Retinal pigment epithelial cell (primary cell): ENCODE measurements at regions not wholly inside any gene's neighbourhood (a gene's known extent, or its start where the extent isn't known, plus 50 kb on each side); places are given as distances from the start of the nearest gene placed in this dataset.
"Not testable (repeated sequence)": the region's sequence is repeated elsewhere in the genome, so short reads cannot be mapped to it uniquely, and the experiment has no call there.

ENCODE experiments used
- DNase-seq: peaks from one replicate; pipeline ENCODE4 v3.0.0-alpha.2; 2010; ENCODE audit warnings: low read depth
- H3K4me3 ChIP-seq: 2 replicates; pipeline ENCODE4 v1.5.1; 2011; ENCODE audit warnings: mild to moderate bottlenecking, low read length, control low read depth, moderate library complexity
- TF ChIP-seq, protein P1 (sequence below): conservative IDR thresholded peaks from 2 replicates; pipeline ENCODE4 v1.5.1; 2011; ENCODE audit warnings: low read depth, low read length, control low read depth, inconsistent platforms

DNA sequence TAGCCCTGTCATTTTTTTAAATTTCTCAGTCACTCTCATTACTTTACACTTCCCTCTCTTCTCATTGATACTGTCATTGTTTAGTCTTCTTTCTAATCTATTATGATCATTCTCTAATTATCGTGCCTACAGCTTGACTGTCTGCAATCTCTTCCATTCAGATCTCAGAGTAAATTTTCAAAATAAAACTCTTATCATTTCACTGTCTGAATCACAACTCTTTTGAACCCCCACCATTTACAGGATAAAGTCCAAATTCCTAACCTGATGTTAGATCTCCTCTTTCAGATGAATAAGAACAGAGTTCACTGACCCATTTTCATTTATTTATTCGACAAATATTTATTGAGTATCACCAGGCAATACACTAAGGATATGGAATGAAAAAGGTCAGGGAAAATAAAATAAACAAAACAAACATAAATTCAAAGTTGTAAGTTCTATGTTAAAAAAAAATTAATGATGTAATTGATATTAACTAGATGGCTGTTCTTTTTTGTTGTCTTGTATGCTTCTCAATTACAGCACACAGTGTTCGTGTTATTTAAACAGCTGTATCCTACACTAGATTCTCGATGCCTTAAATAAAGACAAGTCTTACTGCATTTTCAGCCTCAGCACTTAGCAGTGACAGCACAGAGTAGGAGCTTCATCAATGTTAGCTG, 631.0 kb downstream of the IRS1 start:
- TF ChIP-seq, protein P1, sequence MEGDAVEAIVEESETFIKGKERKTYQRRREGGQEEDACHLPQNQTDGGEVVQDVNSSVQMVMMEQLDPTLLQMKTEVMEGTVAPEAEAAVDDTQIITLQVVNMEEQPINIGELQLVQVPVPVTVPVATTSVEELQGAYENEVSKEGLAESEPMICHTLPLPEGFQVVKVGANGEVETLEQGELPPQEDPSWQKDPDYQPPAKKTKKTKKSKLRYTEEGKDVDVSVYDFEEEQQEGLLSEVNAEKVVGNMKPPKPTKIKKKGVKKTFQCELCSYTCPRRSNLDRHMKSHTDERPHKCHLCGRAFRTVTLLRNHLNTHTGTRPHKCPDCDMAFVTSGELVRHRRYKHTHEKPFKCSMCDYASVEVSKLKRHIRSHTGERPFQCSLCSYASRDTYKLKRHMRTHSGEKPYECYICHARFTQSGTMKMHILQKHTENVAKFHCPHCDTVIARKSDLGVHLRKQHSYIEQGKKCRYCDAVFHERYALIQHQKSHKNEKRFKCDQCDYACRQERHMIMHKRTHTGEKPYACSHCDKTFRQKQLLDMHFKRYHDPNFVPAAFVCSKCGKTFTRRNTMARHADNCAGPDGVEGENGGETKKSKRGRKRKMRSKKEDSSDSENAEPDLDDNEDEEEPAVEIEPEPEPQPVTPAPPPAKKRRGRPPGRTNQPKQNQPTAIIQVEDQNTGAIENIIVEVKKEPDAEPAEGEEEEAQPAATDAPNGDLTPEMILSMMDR, result no peak
- H3K4me3 ChIP-seq, result no peak overlapping the region
- no peak for DNase-seq

- no peak for DNase-seq
- H3K4me3 ChIP-seq, result no peak overlapping the region
- TF ChIP-seq, protein P1, result no peak
Measured at GRCh38 chr2:226164512-226164911, 635.1 kb downstream of the IRS1 start.

GRCh38 chr2:226160617-226161016, 639.0 kb downstream of the IRS1 start:
- not testable (repeated sequence) for DNase-seq, H3K4me3 ChIP-seq

DNA sequence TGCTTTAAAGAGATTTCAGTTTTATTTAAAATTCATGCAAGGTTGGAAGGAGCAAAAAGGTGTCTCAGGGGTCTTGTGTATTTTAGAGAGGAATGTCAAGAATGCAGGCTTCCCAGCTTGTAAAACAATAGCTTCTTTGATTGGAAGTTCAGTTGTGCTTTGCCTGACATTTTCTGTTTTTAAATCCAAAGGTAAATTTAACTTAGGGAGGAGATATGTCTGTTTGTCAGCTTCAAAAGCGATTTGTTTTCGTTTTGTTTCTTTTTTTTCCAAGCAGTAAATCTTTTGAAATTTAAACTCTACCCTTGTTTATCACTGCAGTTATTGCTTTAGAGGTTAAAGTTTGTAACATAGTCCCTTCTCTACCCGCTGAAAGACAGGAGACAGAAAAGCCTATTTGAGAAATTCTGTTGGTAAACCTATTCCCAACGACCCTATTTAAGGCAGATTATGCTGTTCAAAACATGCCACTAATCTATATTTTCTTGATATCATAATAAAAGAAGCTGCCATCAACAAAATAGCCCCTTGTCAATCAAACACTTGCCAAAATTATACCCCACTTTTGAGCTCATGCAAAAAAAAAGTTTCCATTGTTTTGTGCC, 639.6 kb downstream of the IRS1 start:
- TF ChIP-seq, protein P1, result no peak
- peak overlapping the region; percentile 2 for H3K4me3 ChIP-seq
- DNase-seq, result peak; percentile 34

GRCh38 chr2:226158940-226159339, 640.7 kb downstream of the IRS1 start:
- DNase-seq, result no peak
- TF ChIP-seq, protein P1, result no peak
- H3K4me3 ChIP-seq, result no peak overlapping the region

DNA sequence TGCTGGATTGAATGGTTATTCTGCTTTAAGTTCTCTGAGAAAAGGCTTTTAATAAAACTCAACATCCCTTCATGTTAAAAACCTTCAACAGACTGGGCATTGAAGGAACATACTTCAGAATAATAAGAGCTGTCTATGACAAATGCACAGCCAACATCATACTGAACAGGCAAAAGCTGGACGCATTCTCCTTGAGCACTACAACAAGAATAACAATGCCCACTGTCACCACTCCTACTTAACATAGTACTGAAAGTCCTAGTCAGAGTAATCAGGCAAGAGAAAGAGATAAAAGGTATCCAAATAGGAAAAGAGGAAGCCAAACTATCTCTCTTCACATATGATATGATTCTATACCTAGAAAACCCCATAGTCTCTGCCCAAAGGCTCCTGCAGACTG, 641.4 kb downstream of the IRS1 start:
- DNase-seq, result no peak
- no peak overlapping the region for H3K4me3 ChIP-seq
- TF ChIP-seq, protein P1, result no peak

- no peak overlapping the region for H3K4me3 ChIP-seq
- no peak for DNase-seq
- TF ChIP-seq, protein P1, result no peak
Measured at GRCh38 chr2:226155093-226155875, 644.3 kb downstream of the IRS1 start.
